ENCODE measurements at regions not wholly inside any gene's neighbourhood (a gene's known extent, or its start where the extent isn't known, plus 50 kb on each side); places are given as distances from the start of the nearest gene placed in this dataset.
A peak's percentile ranks its signal among the peaks of the same experiment; 100 is the strongest.
"Not testable (repeated sequence)": the region's sequence is repeated elsewhere in the genome, so short reads cannot be mapped to it uniquely, and the experiment has no call there.

- peak; percentile 93 for DNase-seq (ENCODE audit: low read depth)
These were observed 88.0 kb upstream of the RPRML start for GRCh38 chr17:47066841-47067682.

DNA sequence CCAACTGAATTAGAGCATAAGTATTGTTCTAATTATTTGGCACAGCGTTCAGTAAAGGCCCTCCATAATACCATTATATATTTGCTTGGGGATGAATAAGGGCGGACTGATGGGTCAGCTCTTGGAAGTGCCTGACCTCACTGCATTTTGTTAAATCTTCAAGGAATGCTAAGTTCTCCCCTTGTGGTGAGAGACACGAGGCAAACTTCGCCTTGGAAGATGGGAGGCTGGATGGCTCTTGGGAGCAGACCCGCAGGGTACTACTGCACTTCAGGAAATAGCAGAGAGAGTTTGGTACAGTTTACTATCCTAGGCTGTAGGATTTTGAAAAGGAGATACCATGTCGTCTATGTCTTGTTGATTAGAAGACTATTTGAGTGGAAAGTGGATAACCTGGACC is 87.0 kb upstream of the RPRML start:
- no peak for DNase-seq (ENCODE audit: low read depth)

GRCh38 chr17:47064684-47065083 is 85.6 kb upstream of the RPRML start:
- DNase-seq (ENCODE audit: low read depth): no peak

GRCh38 chr17:47063475-47063874 is 84.4 kb upstream of the RPRML start:
- no peak for DNase-seq (ENCODE audit: low read depth)

DNA sequence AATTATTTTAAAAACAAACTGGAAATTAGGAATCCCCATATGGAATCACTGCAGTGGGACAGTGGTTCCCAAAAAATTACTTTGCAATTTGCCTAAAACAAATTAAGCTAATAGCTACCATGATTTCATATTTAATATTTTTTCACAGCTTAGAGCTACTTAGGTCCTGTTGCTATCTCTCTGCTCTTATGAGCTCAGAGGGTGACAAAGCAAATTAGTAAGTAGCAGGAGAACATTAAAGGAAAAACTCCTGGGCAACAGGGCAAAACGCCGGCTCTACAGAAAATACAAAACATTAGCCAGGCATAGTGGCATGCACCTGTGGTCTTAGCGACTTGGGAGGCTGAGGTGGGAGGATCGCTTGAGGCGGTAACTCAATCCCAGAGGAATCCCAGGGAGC is 83.8 kb upstream of the RPRML start:
- not testable (repeated sequence) for DNase-seq (ENCODE audit: low read depth)

- not testable (repeated sequence) for DNase-seq (ENCODE audit: low read depth)
These were observed 81.0 kb upstream of the RPRML start for GRCh38 chr17:47060005-47060404.

GRCh38 chr17:47057830-47058229 is 78.8 kb upstream of the RPRML start:
- no peak for DNase-seq (ENCODE audit: low read depth)

- not testable (repeated sequence) for DNase-seq (ENCODE audit: low read depth)
These were observed 78.2 kb upstream of the RPRML start for GRCh38 chr17:47057279-47057678.

DNA sequence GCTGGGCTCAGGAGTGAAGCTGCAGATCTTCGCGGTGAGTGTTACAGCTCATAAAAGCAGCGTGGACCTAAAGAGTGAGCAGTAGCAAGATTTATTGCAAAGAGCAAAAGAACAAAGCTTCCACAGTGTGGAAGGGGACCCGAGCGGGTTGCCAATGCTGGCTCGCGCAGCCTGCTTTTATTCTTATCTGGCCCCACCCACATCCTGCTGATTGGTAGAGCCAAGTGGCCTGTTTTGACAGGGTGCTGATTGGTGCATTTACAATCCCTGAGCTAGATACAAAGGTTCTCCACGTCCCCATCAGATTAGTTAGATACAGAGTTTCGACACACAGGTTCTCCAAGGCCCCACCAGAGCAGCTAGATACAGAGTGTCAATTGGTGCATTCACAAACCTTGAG is 77.6 kb upstream of the RPRML start:
- not testable (repeated sequence) for DNase-seq (ENCODE audit: low read depth)

Measured in fibroblast of gingiva (primary cell).